HCT116 (cell line): ENCODE measurements at regions not wholly inside any gene's neighbourhood (a gene's known extent, or its start where the extent isn't known, plus 50 kb on each side); places are given as distances from the start of the nearest gene placed in this dataset.

ENCODE experiments used
- ATAC-seq: fragments of 200-7000 bp; cut with Tn5 transposase; 2 replicates; pipeline ENCODE4 v1.9.1; 2020; ENCODE audit warnings: mild to moderate bottlenecking, moderate library complexity
- BruUV-seq: library from RNA; stranded (reverse); fragments of 400-500 nt; replicated peaks from 2 replicates; lab custom pipeline; 2021; lab: Mats Ljungman, UMichigan
- CTCF ChIA-PET: fragments of 300-600 bp; sonication (Branson Sonifier 250); formaldehyde crosslinking; loops from one replicate; lab custom pipeline; 2021; ENCODE audit warnings: antibody characterized with exemption; lab: Charles Lee
- POLR2A ChIA-PET: fragments of 300-600, 350-600 bp; sonication (Branson Sonifier 250); formaldehyde crosslinking; loops from one replicate; lab custom pipeline; 2021; ENCODE audit warnings: antibody characterized with exemption; lab: Charles Lee
- RAD21 ChIA-PET, 2 experiments: fragments of 300-600 bp; sonication (Branson Sonifier 250); formaldehyde crosslinking; loops; one replicate each; lab custom pipeline; 2023; ENCODE audit warnings: low total read pairs in 2 of 2; ENCODE audit not compliant: uncharacterized antibody in 2 of 2, unreplicated experiment in 2 of 2, low non-redundant PET in 1 of 2; lab: Charles Lee
- DNase-seq: peaks from one replicate; pipeline ENCODE4 v3.0.0-alpha.2; 2010; ENCODE audit warnings: low read depth, low spot score
- H2AFZ ChIP-seq: fragments of 200-600 bp; shearing (Covaris generic), sonication (generic); 2 replicates; pipeline ENCODE4 v1.6.1; 2017; ENCODE audit warnings: low read depth, mixed run types, mixed read lengths, antibody characterized with exemption, low read length; ENCODE audit not compliant: poor library complexity, severe bottlenecking
- H3K27ac ChIP-seq: 2 replicates; pipeline ENCODE4 v1.5.1; 2012; ENCODE audit warnings: low read depth, low read length
- H3K27me3 ChIP-seq: fragments of 200-600 bp; sonication (generic); 2 replicates; pipeline ENCODE4 v1.6.1; 2016; ENCODE audit warnings: mixed run types, low read length, mixed read lengths; ENCODE audit not compliant: insufficient read depth
- H3K36me3 ChIP-seq, 2 experiments: fragments of 200-500 bp in 1 of 2; fragments of 200-600 bp in 1 of 2; sonication (Bioruptor generic) in 1 of 2; sonication (generic) in 1 of 2; 2 replicates each; pipeline versions ENCODE4 v1.5.1 to v1.6.1; 2014 to 2016; ENCODE audit warnings: low read length in 2 of 2, inconsistent platforms in 1 of 2, mixed read lengths in 1 of 2, mixed run types in 1 of 2; ENCODE audit not compliant: insufficient read depth in 2 of 2, control insufficient read depth in 1 of 2
- H3K4me1 ChIP-seq, 2 experiments: fragments of 200-600 bp in 1 of 2; sonication (generic) in 1 of 2; 2 replicates each; pipeline versions ENCODE4 v1.5.1 to v1.6.1; 2012 to 2017; ENCODE audit warnings: low read length in 2 of 2, inconsistent platforms in 1 of 2, mild to moderate bottlenecking in 1 of 2, mixed read lengths in 1 of 2, mixed run types in 1 of 2, moderate library complexity in 1 of 2; ENCODE audit not compliant: insufficient read depth in 2 of 2, control insufficient read depth in 1 of 2
- H3K4me2 ChIP-seq: fragments of 200-600 bp; sonication (generic); 2 replicates; pipeline ENCODE4 v1.6.1; 2017; ENCODE audit warnings: mixed run types, low read length, mixed read lengths
- H3K4me3 ChIP-seq, 2 experiments: fragments of 200-600 bp in 1 of 2; sonication (generic) in 1 of 2; replicated peaks in 1 of 2; 2 replicates each; pipeline ENCODE4 v1.5.1; 2011 to 2016; ENCODE audit warnings: low read length in 2 of 2, control low read depth in 1 of 2, low read depth in 1 of 2, mild to moderate bottlenecking in 1 of 2, mixed read lengths in 1 of 2, mixed run types in 1 of 2
- H3K79me2 ChIP-seq: fragments of 200-600 bp; sonication (generic); 2 replicates; pipeline ENCODE4 v1.6.1; 2017; ENCODE audit warnings: mild to moderate bottlenecking, mixed run types, low read length, moderate library complexity, mixed read lengths; ENCODE audit not compliant: insufficient read depth
- H3K9ac ChIP-seq: fragments of 200-600 bp; sonication (generic); 2 replicates; pipeline ENCODE4 v1.6.1; 2016; ENCODE audit warnings: low read length, mixed read lengths
- H3K9me2 ChIP-seq: fragments of 200-600 bp; sonication (generic), shearing (Covaris generic); 2 replicates; pipeline ENCODE4 v1.6.1; 2017; ENCODE audit warnings: mixed run types, mild to moderate bottlenecking, moderate library complexity; ENCODE audit not compliant: insufficient read depth
- H3K9me3 ChIP-seq, 2 experiments: fragments of 200-500 bp in 1 of 2; fragments of 200-600 bp in 1 of 2; sonication (Bioruptor generic) in 1 of 2; sonication (generic) in 1 of 2; 2 replicates each; pipeline ENCODE4 v1.6.1; 2014 to 2017; ENCODE audit warnings: low read length in 2 of 2, mixed read lengths in 2 of 2, inconsistent platforms in 1 of 2, low read depth in 1 of 2, mild to moderate bottlenecking in 1 of 2, mixed run types in 1 of 2, moderate library complexity in 1 of 2; ENCODE audit not compliant: control insufficient read depth in 1 of 2, insufficient read depth in 1 of 2
- H4K20me1 ChIP-seq: fragments of 200-600 bp; sonication (generic), shearing (Covaris generic); 2 replicates; pipeline ENCODE4 v1.6.1; 2017; ENCODE audit warnings: mixed run types, mild to moderate bottlenecking, moderate library complexity; ENCODE audit not compliant: insufficient read depth
- CBX3 ChIP-seq: IDR thresholded peaks from 2 replicates; pipeline ENCODE4 v1.6.1; 2012; ENCODE audit warnings: low read depth
- CEBPB ChIP-seq: IDR thresholded peaks from 2 replicates; pipeline ENCODE4 v1.6.1; 2012; ENCODE audit warnings: low read depth
- EGR1 ChIP-seq: IDR thresholded peaks from 2 replicates; pipeline ENCODE4 v1.6.1; 2012; ENCODE audit warnings: low read depth
- EZH2 ChIP-seq: fragments of 200-600 bp; sonication (generic); IDR thresholded peaks from 2 replicates; pipeline ENCODE4 v1.6.1; 2017; ENCODE audit warnings: antibody characterized with exemption, mixed run types
- FOSL1 ChIP-seq: IDR thresholded peaks from 2 replicates; pipeline ENCODE4 v1.6.1; 2012; ENCODE audit warnings: low read depth
- JUND ChIP-seq: IDR thresholded peaks from 2 replicates; pipeline ENCODE4 v1.6.1; 2012
- POLR2A ChIP-seq: IDR thresholded peaks from 2 replicates; pipeline ENCODE4 v1.7.0; 2011; ENCODE audit warnings: borderline replicate concordance; ENCODE audit not compliant: insufficient read depth, insufficient read length; ENCODE audit errors: extremely low read depth
- POLR2AphosphoS5 ChIP-seq: IDR thresholded peaks from 2 replicates; pipeline ENCODE4 v1.6.1; 2011; ENCODE audit warnings: mild to moderate bottlenecking, low read depth, low read length, moderate library complexity
- RAD21 ChIP-seq: IDR thresholded peaks from 2 replicates; pipeline ENCODE4 v1.6.1; 2012; ENCODE audit warnings: low read depth, mild to moderate bottlenecking
- SP1 ChIP-seq: IDR thresholded peaks from 2 replicates; pipeline ENCODE4 v1.6.1; 2012; ENCODE audit warnings: low read depth
- TCF7L2 ChIP-seq: IDR thresholded peaks from 2 replicates; pipeline ENCODE4 v1.7.0; 2011; ENCODE audit warnings: borderline replicate concordance, inconsistent platforms; ENCODE audit not compliant: insufficient read depth, insufficient read length; ENCODE audit errors: extremely low read depth
- intact Hi-C: fragments of 100-400 bp; cut with micrococcal nuclease; formaldehyde crosslinking; loops from 2 replicates; pipeline ENCODE4 v1.10.0; 2022
- TF ChIP-seq, protein P1 (sequence below): IDR thresholded peaks from 2 replicates; pipeline ENCODE4 v1.6.1; 2012
- TF ChIP-seq, protein P2 (sequence below): IDR thresholded peaks from 2 replicates; pipeline ENCODE4 v1.6.1; 2012
- TF ChIP-seq, protein P3 (sequence below): IDR thresholded peaks from 2 replicates; pipeline ENCODE4 v1.6.1; 2011; ENCODE audit warnings: mild to moderate bottlenecking, low read length, moderate library complexity; ENCODE audit not compliant: insufficient replicate concordance; ENCODE audit errors: extremely low read depth
- TF ChIP-seq, protein P4 (sequence below): IDR thresholded peaks from 2 replicates; pipeline ENCODE4 v1.6.1; 2012; ENCODE audit warnings: low read depth

DNA sequence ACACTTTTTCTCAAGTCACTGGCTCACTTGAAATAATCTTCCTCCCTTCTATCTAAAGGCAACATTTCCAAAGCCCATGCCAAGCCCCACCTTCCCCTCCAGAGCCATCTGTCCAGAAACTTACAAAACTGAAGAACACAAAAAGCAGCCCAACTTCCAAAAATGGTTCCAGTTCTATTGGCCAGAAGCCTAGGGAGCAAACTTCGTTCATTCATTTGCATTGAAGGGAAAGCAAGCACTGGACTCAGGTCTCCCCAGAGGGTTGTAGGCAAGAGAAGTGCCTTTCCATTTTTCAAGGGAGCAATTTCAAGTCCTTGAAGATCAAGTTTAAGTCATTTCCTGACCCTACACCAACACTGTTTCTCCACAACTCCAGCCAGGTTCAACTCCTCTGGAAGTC lies 585.0 kb downstream of the BCL11A start:
- ChIA-PET POLR2A (no interaction called here), RAD21 (no interaction called here), CTCF (no interaction called here)
- DNase-seq (no peak), ATAC-seq (no peak)
- Histone ChIP-seq H3K36me3 (no peaks in the 10 kb centered on the region), H3K4me3 (no peak overlapping the region), H3K4me1 (no peaks in the 10 kb centered on the region), H3K9ac (no peak overlapping the region), H4K20me1 (no peaks in the 10 kb centered on the region), H3K79me2 (no peaks in the 10 kb centered on the region), H2AFZ (no peak overlapping the region), H3K9me2 (no peaks in the 10 kb centered on the region), H3K4me2 (no peak overlapping the region), H3K27ac (no peak overlapping the region), H3K27me3 (no peaks in the 10 kb centered on the region; the same call in 1 of the 2 replicates), H3K9me3 (no peaks in the 10 kb centered on the region)
- BruUV-seq, result no TSS peak
- intact Hi-C loops, result no loop called here
- TF ChIP-seq FOSL1 (no peak), EZH2 (no peak), TCF7L2 (no peak), CEBPB (no peak), POLR2AphosphoS5 (no peak), JUND (no peak), EGR1 (no peak), CBX3 (no peak), POLR2A (no peak), SP1 (no peak), RAD21 (no peak)
- TF ChIP-seq, protein P1, sequence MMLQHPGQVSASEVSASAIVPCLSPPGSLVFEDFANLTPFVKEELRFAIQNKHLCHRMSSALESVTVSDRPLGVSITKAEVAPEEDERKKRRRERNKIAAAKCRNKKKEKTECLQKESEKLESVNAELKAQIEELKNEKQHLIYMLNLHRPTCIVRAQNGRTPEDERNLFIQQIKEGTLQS, result no peak
- TF ChIP-seq, protein P2, sequence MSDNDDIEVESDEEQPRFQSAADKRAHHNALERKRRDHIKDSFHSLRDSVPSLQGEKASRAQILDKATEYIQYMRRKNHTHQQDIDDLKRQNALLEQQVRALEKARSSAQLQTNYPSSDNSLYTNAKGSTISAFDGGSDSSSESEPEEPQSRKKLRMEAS, result no peak
- TF ChIP-seq, protein P3, sequence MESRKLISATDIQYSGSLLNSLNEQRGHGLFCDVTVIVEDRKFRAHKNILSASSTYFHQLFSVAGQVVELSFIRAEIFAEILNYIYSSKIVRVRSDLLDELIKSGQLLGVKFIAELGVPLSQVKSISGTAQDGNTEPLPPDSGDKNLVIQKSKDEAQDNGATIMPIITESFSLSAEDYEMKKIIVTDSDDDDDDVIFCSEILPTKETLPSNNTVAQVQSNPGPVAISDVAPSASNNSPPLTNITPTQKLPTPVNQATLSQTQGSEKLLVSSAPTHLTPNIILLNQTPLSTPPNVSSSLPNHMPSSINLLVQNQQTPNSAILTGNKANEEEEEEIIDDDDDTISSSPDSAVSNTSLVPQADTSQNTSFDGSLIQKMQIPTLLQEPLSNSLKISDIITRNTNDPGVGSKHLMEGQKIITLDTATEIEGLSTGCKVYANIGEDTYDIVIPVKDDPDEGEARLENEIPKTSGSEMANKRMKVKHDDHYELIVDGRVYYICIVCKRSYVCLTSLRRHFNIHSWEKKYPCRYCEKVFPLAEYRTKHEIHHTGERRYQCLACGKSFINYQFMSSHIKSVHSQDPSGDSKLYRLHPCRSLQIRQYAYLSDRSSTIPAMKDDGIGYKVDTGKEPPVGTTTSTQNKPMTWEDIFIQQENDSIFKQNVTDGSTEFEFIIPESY, result no peak
- TF ChIP-seq, protein P4, sequence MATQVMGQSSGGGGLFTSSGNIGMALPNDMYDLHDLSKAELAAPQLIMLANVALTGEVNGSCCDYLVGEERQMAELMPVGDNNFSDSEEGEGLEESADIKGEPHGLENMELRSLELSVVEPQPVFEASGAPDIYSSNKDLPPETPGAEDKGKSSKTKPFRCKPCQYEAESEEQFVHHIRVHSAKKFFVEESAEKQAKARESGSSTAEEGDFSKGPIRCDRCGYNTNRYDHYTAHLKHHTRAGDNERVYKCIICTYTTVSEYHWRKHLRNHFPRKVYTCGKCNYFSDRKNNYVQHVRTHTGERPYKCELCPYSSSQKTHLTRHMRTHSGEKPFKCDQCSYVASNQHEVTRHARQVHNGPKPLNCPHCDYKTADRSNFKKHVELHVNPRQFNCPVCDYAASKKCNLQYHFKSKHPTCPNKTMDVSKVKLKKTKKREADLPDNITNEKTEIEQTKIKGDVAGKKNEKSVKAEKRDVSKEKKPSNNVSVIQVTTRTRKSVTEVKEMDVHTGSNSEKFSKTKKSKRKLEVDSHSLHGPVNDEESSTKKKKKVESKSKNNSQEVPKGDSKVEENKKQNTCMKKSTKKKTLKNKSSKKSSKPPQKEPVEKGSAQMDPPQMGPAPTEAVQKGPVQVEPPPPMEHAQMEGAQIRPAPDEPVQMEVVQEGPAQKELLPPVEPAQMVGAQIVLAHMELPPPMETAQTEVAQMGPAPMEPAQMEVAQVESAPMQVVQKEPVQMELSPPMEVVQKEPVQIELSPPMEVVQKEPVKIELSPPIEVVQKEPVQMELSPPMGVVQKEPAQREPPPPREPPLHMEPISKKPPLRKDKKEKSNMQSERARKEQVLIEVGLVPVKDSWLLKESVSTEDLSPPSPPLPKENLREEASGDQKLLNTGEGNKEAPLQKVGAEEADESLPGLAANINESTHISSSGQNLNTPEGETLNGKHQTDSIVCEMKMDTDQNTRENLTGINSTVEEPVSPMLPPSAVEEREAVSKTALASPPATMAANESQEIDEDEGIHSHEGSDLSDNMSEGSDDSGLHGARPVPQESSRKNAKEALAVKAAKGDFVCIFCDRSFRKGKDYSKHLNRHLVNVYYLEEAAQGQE, result no peak
